ENCODE measurements at regions not wholly inside any gene's neighbourhood (a gene's known extent, or its start where the extent isn't known, plus 50 kb on each side); places are given as distances from the start of the nearest gene placed in this dataset.

DNA sequence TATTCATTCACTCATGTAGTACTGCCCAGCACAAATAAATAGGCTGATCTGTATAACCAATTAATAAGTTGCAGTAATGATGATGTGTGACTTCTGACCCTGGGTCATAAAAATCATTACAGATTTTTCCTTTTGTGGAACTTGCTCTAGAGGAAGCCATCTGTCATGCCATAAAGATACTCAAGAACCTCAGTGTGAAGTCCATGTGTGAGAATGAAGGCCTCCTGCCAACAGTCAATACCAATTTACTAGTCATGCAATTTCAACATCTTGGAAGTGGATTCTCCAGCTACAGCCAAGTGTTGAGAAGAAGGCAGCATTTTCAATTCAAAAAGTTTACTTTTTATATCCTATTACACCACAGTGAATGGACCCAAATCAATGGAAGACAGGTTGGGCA, 435.6 kb upstream of the LRRC4C start:
- TF ChIP-seq, protein P1, sequence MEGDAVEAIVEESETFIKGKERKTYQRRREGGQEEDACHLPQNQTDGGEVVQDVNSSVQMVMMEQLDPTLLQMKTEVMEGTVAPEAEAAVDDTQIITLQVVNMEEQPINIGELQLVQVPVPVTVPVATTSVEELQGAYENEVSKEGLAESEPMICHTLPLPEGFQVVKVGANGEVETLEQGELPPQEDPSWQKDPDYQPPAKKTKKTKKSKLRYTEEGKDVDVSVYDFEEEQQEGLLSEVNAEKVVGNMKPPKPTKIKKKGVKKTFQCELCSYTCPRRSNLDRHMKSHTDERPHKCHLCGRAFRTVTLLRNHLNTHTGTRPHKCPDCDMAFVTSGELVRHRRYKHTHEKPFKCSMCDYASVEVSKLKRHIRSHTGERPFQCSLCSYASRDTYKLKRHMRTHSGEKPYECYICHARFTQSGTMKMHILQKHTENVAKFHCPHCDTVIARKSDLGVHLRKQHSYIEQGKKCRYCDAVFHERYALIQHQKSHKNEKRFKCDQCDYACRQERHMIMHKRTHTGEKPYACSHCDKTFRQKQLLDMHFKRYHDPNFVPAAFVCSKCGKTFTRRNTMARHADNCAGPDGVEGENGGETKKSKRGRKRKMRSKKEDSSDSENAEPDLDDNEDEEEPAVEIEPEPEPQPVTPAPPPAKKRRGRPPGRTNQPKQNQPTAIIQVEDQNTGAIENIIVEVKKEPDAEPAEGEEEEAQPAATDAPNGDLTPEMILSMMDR (IDR thresholded peaks at IDR 0.05), result no peak
- H3K27me3 Mint-ChIP-seq (ENCODE audit: low read depth, poor library complexity), result no peaks in the 10 kb centered on the region
- no peaks in the 10 kb centered on the region for H3K9me3 Mint-ChIP-seq

DNA sequence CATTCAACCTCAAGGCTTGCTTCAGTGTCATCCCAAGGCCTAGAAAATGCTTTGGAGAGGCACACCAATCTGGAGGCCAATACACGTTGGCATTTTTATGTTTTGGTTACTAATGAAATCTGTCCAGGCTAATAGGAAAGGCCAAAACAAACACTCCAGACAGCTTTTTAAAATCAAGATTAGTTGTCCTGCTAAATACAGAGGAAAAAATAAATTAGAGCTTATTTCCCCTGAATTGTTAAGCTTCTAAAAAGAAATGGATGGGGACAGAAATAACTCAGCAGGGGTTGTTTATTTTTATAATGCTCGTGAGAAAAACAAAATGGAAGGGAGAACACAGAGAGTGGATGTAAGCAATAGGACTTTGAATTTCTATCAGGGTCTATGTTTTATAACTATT, 438.5 kb upstream of the LRRC4C start:
- Mint-ChIP-seq H3K27me3 (ENCODE audit: low read depth, poor library complexity) (no peaks in the 10 kb centered on the region), H3K4me3 (no peak overlapping the region), H3K36me3 (ENCODE audit: low read depth) (no peaks in the 10 kb centered on the region), H3K27ac (no peak overlapping the region), H3K4me1 (no peaks in the 10 kb centered on the region), H3K9me3 (peaks cover 5% of the 10 kb centered on the region)
- TF ChIP-seq, protein P1 (IDR thresholded peaks at IDR 0.05), result no peak
- DNase-seq, result no peak

More for the DNA sequence above, 435.6 kb upstream of the LRRC4C start:
- Mint-ChIP-seq H3K27ac (no peak overlapping the region), H3K4me1 (no peaks in the 10 kb centered on the region), H3K36me3 (ENCODE audit: low read depth) (no peaks in the 10 kb centered on the region), H3K4me3 (no peak overlapping the region)
- DNase-seq, result no peak

DNA sequence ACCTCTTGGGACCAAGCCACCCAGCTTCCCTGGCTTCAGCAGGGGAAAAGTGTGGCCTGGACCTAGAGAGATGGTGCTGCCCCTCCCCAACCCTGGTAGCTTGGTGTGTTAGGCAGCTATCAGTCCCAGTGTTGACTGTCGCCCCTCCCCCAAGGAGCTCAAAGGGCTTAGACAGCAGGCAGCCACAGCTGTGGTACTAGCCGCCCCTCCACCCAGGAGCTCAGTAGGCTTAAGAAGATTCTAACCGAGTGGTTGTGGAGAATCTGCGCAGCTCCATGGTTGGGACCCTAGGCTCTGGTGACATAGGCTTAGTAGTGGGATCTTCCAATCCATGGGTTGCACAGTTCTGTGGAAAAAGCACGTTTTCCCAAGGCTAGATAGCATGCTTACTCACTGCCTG, 458.4 kb upstream of the LRRC4C start:
- Mint-ChIP-seq H3K4me1 (peaks cover 4% of the 10 kb centered on the region), H3K27ac (no peak overlapping the region), H3K4me3 (no peak overlapping the region), H3K9me3 (peaks cover 28% of the 10 kb centered on the region), H3K36me3 (ENCODE audit: low read depth) (no peaks in the 10 kb centered on the region), H3K27me3 (ENCODE audit: low read depth, poor library complexity) (no peaks in the 10 kb centered on the region)
- TF ChIP-seq, protein P1 (IDR thresholded peaks at IDR 0.05), result no peak
- DNase-seq, result no peak

DNA sequence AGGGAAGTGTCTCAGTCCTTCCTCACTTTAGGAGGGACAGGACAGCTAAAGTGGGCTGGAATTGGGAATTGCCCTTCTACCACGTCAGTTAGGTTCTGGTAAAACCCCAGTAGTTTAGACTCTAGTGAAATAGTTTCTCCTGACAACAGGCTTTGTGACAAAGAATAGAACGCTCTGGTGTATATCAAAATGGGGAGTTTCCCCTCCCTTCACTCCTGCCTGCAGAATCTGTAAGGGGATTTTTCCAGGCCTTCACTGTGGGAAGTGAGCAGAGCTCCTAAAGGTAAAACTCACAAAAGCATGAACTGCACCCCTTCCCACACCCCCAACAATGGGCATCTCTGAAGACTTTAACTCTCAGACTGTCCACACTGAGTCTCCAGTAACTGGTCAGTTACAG, 460.9 kb upstream of the LRRC4C start:
- TF ChIP-seq, protein P1 (IDR thresholded peaks at IDR 0.05), result no peak
- peaks cover 4% of the 10 kb centered on the region for H3K4me1 Mint-ChIP-seq
- DNase-seq, result no peak
- H3K4me3 Mint-ChIP-seq, result no peak overlapping the region
- H3K27me3 Mint-ChIP-seq (ENCODE audit: low read depth, poor library complexity), result no peaks in the 10 kb centered on the region
- no peak overlapping the region for H3K27ac Mint-ChIP-seq
- no peaks in the 10 kb centered on the region for H3K36me3 Mint-ChIP-seq (ENCODE audit: low read depth)
- H3K9me3 Mint-ChIP-seq, result peaks cover 8% of the 10 kb centered on the region

DNA sequence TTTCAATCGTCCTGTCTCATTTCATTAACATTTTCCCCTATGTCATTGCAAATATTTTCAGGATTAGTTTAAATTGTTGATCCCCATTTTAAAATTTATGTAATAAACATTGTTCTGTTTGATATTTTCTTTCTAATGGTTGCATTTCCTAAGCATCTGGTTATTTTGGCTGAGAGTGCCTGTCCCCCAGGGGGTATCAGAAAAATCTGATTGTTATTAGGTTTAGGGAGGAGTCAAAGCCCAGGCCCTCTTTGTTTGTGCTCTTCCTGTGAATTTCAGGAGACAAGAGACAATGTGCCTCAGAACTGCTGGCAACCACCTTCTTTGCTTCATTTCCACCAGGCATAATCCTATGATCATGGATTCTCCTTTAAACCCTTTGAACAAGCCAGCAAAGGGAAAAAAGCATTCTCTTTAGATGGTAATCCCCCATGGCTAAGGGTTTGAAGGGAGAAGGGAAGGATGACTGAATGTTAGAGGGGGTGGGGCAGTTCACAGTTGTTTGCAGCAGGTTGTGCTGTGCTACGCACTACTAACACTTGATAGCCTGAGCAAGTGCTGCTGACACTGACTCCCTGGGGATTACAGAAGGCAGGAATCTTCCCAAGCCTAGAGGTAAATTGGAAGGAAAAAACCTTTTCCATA, 462.4 kb upstream of the LRRC4C start:
- H3K4me1 Mint-ChIP-seq, result peaks cover 4% of the 10 kb centered on the region
- DNase-seq, result peak; percentile 4
- H3K9me3 Mint-ChIP-seq, result peaks cover 4% of the 10 kb centered on the region
- TF ChIP-seq, protein P1 (IDR thresholded peaks at IDR 0.05), result no peak
- H3K36me3 Mint-ChIP-seq (ENCODE audit: low read depth), result no peaks in the 10 kb centered on the region
- no peak overlapping the region for H3K27ac Mint-ChIP-seq
- no peak overlapping the region for H3K4me3 Mint-ChIP-seq
- no peaks in the 10 kb centered on the region for H3K27me3 Mint-ChIP-seq (ENCODE audit: low read depth, poor library complexity)

DNA sequence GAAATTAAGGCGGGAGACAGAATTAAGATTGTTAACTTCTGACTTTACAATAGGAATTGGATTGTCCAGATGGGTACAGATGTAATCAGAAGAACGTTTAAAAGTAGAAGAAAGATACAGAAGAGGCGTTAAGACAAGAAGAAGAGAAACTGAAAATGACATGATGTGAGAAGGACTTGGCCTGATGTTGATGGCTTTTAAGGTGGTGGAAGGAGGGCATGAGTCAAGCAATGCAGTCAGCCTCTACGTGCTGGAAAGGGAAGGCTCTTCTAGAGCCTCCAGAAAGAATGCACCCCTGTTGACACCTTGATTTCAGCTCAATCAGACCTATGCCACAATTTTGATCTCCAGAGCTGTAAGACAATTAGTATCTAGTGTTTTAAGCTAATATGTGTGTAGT, 466.9 kb upstream of the LRRC4C start:
- no peak for DNase-seq
- H3K4me3 Mint-ChIP-seq, result no peak overlapping the region
- peaks cover 4% of the 10 kb centered on the region for H3K4me1 Mint-ChIP-seq
- no peaks in the 10 kb centered on the region for H3K9me3 Mint-ChIP-seq
- H3K27me3 Mint-ChIP-seq (ENCODE audit: low read depth, poor library complexity), result no peaks in the 10 kb centered on the region
- H3K36me3 Mint-ChIP-seq (ENCODE audit: low read depth), result no peaks in the 10 kb centered on the region
- H3K27ac Mint-ChIP-seq, result no peak overlapping the region
- TF ChIP-seq, protein P1 (IDR thresholded peaks at IDR 0.05), result no peak
